Endothelial cell of umbilical vein (primary cell): ENCODE measurements at regions not wholly inside any gene's neighbourhood (a gene's known extent, or its start where the extent isn't known, plus 50 kb on each side); places are given as distances from the start of the nearest gene placed in this dataset.

Experiments
- BruUV-seq: library from RNA; stranded (reverse); fragments of 400-500 nt; replicated peaks from 2 replicates; lab custom pipeline; 2021; lab: Mats Ljungman, UMichigan
- CTCF ChIA-PET: fragments of 300-600, 350-600 bp; sonication (Branson Sonifier 250); formaldehyde crosslinking; loops from one replicate; lab custom pipeline; 2021; ENCODE audit warnings: antibody characterized with exemption, inconsistent platforms; lab: Charles Lee
- POLR2A ChIA-PET: fragments of 300-600, 350-600 bp; sonication (Branson Sonifier 250); formaldehyde crosslinking; loops from one replicate; lab custom pipeline; 2021; ENCODE audit warnings: antibody characterized with exemption, inconsistent platforms; lab: Charles Lee
- DNase-seq: peaks from one replicate; pipeline ENCODE4 v3.0.0-alpha.2; 2011; ENCODE audit warnings: low read depth, low spot score
- FAIRE-seq: peaks from 2 replicates; lab custom pipeline; 2011; peaks lifted over from hg19 to GRCh38; lab: Jason Lieb, UNC
- H2AFZ ChIP-seq: 2 replicates; pipeline ENCODE4 v1.6.0; 2012; ENCODE audit warnings: low read depth, low read length, control low read depth, inconsistent platforms
- H3K27ac ChIP-seq: 2 replicates; pipeline ENCODE4 v1.5.1; 2011; ENCODE audit warnings: low read depth, mild to moderate bottlenecking, control low read depth, low read length, moderate library complexity; ENCODE audit not compliant: insufficient read depth
- H3K27me3 ChIP-seq, 2 experiments: 2 replicates each; pipeline versions ENCODE4 v1.6.0 to v1.6.1; 2011; ENCODE audit warnings: low read length in 2 of 2, mixed read lengths in 1 of 2; ENCODE audit not compliant: control insufficient read depth in 2 of 2, insufficient read depth in 2 of 2
- H3K36me3 ChIP-seq, 2 experiments: 2 replicates in 1 of 2; 3 replicates in 1 of 2; pipeline ENCODE4 v1.5.1; 2011; ENCODE audit warnings: low read length in 2 of 2, mild to moderate bottlenecking in 1 of 2, moderate library complexity in 1 of 2; ENCODE audit not compliant: control insufficient read depth in 2 of 2, insufficient read depth in 2 of 2; ENCODE audit errors: extremely low read depth in 1 of 2
- H3K4me1 ChIP-seq: 3 replicates; pipeline ENCODE4 v1.5.1; 2011; ENCODE audit warnings: mild to moderate bottlenecking, low read length; ENCODE audit not compliant: control insufficient read depth, insufficient read depth; ENCODE audit errors: extremely low read depth
- H3K4me2 ChIP-seq: 2 replicates; pipeline ENCODE4 v1.6.1; 2011; ENCODE audit warnings: low read length, control low read depth, mixed read lengths; ENCODE audit not compliant: insufficient read depth
- H3K4me3 ChIP-seq, 3 experiments: fragments of 200-600 bp in 1 of 3; sonication (generic), shearing (Covaris generic) in 1 of 3; replicated peaks in 1 of 3; 2 replicates each; pipeline ENCODE4 v1.5.1; 2011 to 2016; ENCODE audit warnings: control low read depth in 3 of 3, low read length in 3 of 3, mild to moderate bottlenecking in 2 of 3, inconsistent platforms in 1 of 3, low read depth in 1 of 3, moderate library complexity in 1 of 3; ENCODE audit not compliant: insufficient read depth in 1 of 3
- H3K79me2 ChIP-seq: 2 replicates; pipeline ENCODE4 v1.6.0; 2012; ENCODE audit warnings: low read length, inconsistent platforms; ENCODE audit not compliant: control insufficient read depth, insufficient read depth
- H3K9ac ChIP-seq: replicated peaks from 2 replicates; pipeline ENCODE3; 2011; ENCODE audit warnings: low read length, control low read depth; ENCODE audit not compliant: insufficient read depth; ENCODE audit errors: extremely low read depth
- H3K9me1 ChIP-seq: replicated peaks from 3 replicates; pipeline ENCODE4 v1.6.0; 2011; ENCODE audit warnings: mild to moderate bottlenecking, low read length; ENCODE audit not compliant: control insufficient read depth, insufficient read depth; ENCODE audit errors: extremely low read depth
- H3K9me3 ChIP-seq: replicated peaks from 2 replicates; pipeline ENCODE4 v1.5.1; 2012; ENCODE audit warnings: low read length, inconsistent platforms; ENCODE audit not compliant: control insufficient read depth, insufficient read depth
- H4K20me1 ChIP-seq: replicated peaks from 2 replicates; pipeline ENCODE3; 2011; ENCODE audit warnings: mild to moderate bottlenecking, low read length; ENCODE audit not compliant: control insufficient read depth, insufficient read depth; ENCODE audit errors: extremely low read depth
- CTCF ChIP-seq, 2 donors: IDR thresholded peaks; 1 replicate in 1 of 2; 2 replicates in 1 of 2; pipeline ENCODE4 v1.5.1; 2011; ENCODE audit warnings: low read length in 2 of 2, mild to moderate bottlenecking in 2 of 2, moderate library complexity in 2 of 2, control low read depth in 1 of 2, inconsistent platforms in 1 of 2, low read depth in 1 of 2; ENCODE audit not compliant: insufficient read depth in 1 of 2; ENCODE audit errors: extremely low read depth in 1 of 2
- EZH2 ChIP-seq: IDR thresholded peaks from 2 replicates; pipeline ENCODE4 v1.6.1; 2012; ENCODE audit warnings: borderline replicate concordance, low read depth, mild to moderate bottlenecking, moderate library complexity, low read length, inconsistent platforms; ENCODE audit not compliant: severe bottlenecking
- FOS ChIP-seq: IDR thresholded peaks from 2 replicates; pipeline ENCODE4 v1.6.1; 2011; ENCODE audit warnings: mild to moderate bottlenecking, low read length, moderate library complexity, borderline replicate concordance; ENCODE audit not compliant: insufficient read depth
- GATA2 ChIP-seq: IDR thresholded peaks from 2 replicates; pipeline ENCODE4 v1.7.0; 2011; ENCODE audit warnings: low read depth, mild to moderate bottlenecking, moderate library complexity, mixed read lengths, low read length; ENCODE audit not compliant: insufficient read length, insufficient read depth
- JUN ChIP-seq: IDR thresholded peaks from 2 replicates; pipeline ENCODE4 v1.6.1; 2011; ENCODE audit warnings: borderline replicate concordance, low read depth; ENCODE audit not compliant: insufficient read length, insufficient read depth
- MYC ChIP-seq: IDR thresholded peaks from one replicate; pipeline ENCODE4 v1.6.1; 2011; ENCODE audit warnings: mild to moderate bottlenecking, low read depth, low read length
- POLR2A ChIP-seq: IDR thresholded peaks from 2 replicates; pipeline ENCODE4 v1.6.1; 2012; ENCODE audit warnings: low read depth, mild to moderate bottlenecking, control low read depth, low read length
- POLR2AphosphoS5 ChIP-seq: IDR thresholded peaks from 2 replicates; pipeline ENCODE4 v1.6.1; 2012; ENCODE audit warnings: low read depth, mild to moderate bottlenecking, control low read depth, low read length, moderate library complexity; ENCODE audit not compliant: insufficient read depth
- dilution Hi-C: fragments of 300-500 bp; cut with MboI; formaldehyde crosslinking; loops from one replicate; pipeline ENCODE4 v1.15.0; 2019; ENCODE audit warnings: low sequenced_read_pairs; ENCODE audit not compliant: extremely low pct_ligation_motif_present
- intact Hi-C: fragments of 100-400 bp; cut with micrococcal nuclease; formaldehyde crosslinking; loops from one replicate; pipeline ENCODE4 v1.10.0; 2022
- TF ChIP-seq, protein P1 (sequence below): IDR thresholded peaks from 2 replicates; pipeline ENCODE4 v1.6.1; 2011; ENCODE audit not compliant: insufficient read depth, insufficient read length

DNA sequence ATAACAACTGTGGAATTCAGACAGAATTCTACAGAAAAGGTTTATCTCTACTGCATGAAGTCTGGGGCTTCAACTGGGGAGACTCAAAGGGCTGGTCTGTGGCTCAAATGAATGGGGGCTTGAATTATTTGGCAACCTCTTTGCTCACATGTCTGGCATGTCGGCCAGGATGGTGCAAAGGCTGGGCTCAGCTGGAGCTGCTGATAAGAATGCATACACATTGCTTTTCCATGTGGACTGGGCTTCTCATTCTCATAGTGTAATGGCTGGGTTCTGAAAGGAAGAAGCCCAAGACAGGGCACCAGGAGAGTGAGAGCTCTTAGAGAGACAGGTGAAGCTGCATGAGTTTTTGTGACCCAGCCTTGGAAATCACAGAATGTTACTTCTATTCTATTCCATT is 194.3 kb upstream of the SGO1 start:
- no peaks in the 10 kb centered on the region for H3K79me2 ChIP-seq
- no peak overlapping the region for H3K27ac ChIP-seq
- TF ChIP-seq JUN (no peak), FOS (no peak), EZH2 (no peak), POLR2A (no peak), CTCF (IDR thresholded peaks at IDR 0.05; ENCODE audit: extremely low read depth in 1 of 2, insufficient read depth in 1 of 2, low read depth in 1 of 2, low read length in 2 of 2) (no peak), POLR2AphosphoS5 (no peak), GATA2 (no peak), MYC (no peak)
- TF ChIP-seq, protein P1, sequence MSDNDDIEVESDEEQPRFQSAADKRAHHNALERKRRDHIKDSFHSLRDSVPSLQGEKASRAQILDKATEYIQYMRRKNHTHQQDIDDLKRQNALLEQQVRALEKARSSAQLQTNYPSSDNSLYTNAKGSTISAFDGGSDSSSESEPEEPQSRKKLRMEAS: no peak
- DNase-seq (no peak), FAIRE-seq (no peak)
- no peak overlapping the region for H2AFZ ChIP-seq
- H3K9me3 ChIP-seq: no peaks in the 10 kb centered on the region
- dilution Hi-C loops: no loop called here
- POLR2A ChIA-PET: no interaction called here
- no TSS peak for BruUV-seq
- intact Hi-C loops: loop anchor here (5.0 kb wide), 1 partner anchor 153 kb away; no protein-coding TSS in a partner anchor
- no peaks in the 10 kb centered on the region for H3K9me1 ChIP-seq
- CTCF ChIA-PET: no interaction called here
- H3K4me1 ChIP-seq: no peaks in the 10 kb centered on the region
- H3K4me3 ChIP-seq: no peak overlapping the region
- no peak overlapping the region for H3K9ac ChIP-seq
- no peaks in the 10 kb centered on the region for H3K36me3 ChIP-seq
- no peak overlapping the region for H3K4me2 ChIP-seq
- H4K20me1 ChIP-seq: no peaks in the 10 kb centered on the region
- H3K27me3 ChIP-seq: no peaks in the 10 kb centered on the region
